GM19239 (cell line): ENCODE measurements at regions not wholly inside any gene's neighbourhood (a gene's known extent, or its start where the extent isn't known, plus 50 kb on each side); places are given as distances from the start of the nearest gene placed in this dataset.

Experiments used
- DNase-seq: peaks from one replicate; pipeline ENCODE4 v3.0.0; 2011; ENCODE audit warnings: low spot score; ENCODE audit not compliant: insufficient read length
- FAIRE-seq: peaks from 2 replicates; lab custom pipeline; 2011; peaks lifted over from hg19 to GRCh38; lab: Jason Lieb, UNC

DNA sequence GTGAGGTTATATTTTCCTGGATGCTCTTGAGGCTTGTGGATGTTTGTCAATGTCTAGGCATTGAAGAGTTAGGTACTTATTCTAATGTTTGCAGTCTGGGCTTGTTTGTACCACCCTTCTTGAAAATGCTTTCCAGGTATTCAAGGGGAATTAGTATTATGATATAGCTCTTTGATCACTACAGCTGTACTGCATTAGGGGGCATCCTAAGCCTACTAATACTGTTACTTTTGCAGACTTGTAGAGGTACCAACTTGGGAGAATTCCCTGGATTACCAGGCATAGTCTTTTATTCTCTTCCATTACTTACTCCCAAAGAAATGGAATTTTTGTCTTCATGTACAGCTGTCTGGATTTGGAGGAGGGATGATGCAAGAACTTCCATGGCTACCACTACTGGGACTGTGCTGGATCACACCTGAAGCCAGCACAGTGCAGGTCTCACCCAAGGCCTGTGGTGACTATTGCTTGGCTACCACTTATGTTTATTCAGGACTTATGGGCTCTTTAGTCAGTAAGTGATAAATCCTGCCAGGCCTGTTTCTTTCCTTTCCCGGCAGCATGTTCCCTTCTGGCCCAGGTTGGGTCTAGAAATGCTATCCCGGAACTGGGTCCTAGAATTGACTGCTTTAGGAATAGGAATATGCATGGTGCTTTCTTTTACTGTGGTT, 402.9 kb downstream of the IL20RB start:
- no peak for DNase-seq
- no peak for FAIRE-seq

DNA sequence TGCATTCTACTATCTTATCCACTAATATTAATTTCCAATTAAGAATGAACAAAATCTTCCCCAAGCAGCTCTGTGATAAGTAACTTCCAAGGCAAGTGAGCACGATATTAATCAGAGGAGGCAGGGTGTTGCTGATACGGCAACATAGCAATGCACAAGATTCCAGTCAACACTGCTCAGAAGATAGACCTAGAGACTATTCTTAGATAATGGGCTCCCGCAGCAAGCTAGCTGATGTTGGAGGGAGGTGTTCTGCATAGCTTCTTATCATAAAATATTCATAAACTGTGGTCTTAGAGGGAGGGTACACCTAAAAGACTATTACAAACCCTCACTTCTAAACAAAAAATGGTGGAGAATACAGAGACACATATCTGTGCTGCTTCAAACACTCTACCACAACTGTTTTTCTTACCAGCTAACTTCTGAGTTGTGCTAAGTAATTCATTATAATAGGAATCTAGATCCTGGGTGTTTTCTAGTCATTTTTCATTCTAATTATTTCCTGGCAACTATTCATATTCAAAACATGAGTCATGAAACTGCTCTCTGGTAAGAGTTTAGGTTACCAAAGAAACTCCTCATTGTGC, 382.0 kb upstream of the SOX14 start:
- DNase-seq, result no peak
- FAIRE-seq, result no peak

DNA sequence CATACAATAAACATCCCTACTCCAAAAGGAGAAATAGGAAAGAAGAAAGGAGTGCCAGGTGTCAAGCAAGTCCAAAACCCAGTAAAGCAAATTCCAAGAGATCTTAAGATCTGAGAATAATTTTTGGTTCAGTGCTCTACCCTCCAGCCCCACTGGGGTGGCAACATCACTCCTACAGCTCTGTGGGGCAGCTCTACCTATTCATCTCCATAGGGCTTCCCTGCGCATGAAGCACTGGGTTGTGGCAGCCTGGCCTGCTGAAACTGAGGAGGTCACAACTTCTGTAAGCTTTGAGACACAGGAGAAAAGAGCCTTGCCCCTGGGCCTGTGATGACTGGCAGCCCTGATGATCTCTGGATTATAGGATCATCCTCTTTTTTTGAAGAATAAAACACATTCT, 378.2 kb upstream of the SOX14 start:
- DNase-seq (no peak), FAIRE-seq (no peak)

DNA sequence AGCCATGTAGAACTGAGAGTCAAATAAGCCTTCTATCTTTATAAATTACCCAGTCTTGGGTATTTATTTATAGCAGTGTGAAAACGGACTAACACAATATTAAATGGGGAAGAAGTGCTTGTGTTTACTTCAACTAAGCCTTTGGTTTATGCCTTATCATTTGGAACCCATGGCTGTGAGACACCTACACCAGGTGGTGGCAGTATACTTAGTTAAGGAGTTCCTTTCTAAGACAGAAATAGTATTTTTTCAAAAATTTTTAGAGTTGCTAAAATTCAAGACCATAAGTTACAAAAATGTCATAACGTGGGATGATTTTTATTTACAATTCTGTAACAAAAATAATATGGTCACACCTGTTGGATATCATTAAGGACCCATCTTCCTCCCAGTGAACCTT, 354.5 kb upstream of the SOX14 start:
- FAIRE-seq (no peak), DNase-seq (no peak)

DNA sequence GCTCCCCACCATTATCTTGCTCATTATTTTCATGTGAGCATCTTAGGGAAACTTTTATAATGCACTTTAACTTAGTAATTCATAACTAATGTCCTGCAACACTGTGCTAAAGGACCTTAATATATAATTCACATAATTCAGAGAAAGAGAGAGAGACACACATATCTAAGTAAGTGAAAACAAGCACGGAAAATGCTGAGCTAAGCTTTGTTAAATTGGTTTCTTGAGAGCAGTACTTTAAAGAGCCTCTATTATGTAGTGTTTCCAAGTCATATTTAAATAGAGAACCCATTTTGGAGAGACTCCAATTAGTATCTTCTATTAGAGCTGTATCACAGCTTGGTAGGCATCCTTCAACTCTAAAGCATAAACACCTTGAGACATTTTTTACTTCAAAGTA, 354.1 kb upstream of the SOX14 start:
- no peak for FAIRE-seq

DNA sequence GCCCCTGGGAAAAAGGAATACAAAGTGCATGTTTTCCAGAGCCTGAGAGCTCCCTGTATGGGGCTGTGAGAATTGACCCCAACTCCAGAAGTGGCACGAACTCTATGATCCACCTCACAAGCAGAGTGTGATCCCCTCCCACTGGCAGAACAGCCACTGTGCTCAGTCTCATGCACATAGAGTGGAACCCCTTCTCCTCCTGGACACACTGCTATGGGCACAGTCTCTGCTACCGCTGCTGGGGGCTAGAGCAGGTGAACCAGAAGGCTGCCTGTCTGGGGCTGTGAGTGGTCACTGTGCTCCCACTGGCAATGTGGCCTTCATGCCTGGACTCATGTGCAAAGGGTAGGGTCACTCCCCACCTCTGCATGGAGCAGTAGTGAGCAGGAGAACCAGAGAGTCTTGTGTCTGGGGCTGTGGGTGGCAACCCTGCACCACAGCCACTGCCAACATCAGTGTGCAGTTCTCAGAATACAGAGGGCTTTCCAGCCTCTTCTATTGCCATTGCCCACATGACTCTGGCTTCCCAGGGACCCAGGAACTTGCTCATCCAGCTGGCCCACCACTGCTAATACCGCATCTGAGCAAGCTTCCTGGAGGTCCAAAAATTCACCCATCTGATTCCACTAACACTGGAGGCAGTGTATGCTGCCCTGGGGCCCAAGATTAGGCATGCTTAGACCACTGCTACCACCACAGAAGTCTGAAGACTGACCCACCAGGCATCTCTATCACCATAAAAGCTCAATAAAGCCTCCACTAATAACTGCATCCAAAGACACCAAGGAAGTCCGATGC, 343.7 kb upstream of the SOX14 start:
- DNase-seq (no peak), FAIRE-seq (no peak)

More for the DNA sequence above, 354.1 kb upstream of the SOX14 start:
- DNase-seq, result no peak

DNA sequence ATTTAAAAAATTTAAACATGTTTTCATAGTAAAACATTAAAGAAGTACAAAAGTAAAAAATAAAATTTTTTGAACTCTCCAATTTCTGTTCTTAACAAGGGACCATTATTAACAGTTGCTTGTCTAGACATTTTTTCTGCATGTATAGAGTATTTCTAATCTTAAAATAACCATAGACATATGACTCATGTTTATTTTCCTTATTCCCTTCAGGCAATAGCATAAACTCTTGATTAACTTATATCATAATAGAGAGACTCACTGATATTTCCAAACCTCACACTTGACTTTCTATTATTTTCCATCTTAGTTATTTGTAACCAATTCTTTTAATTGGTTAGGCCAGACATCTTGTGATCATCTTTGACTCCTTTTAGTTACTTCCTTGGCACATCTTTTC, 325.6 kb upstream of the SOX14 start:
- FAIRE-seq, result no peak

DNA sequence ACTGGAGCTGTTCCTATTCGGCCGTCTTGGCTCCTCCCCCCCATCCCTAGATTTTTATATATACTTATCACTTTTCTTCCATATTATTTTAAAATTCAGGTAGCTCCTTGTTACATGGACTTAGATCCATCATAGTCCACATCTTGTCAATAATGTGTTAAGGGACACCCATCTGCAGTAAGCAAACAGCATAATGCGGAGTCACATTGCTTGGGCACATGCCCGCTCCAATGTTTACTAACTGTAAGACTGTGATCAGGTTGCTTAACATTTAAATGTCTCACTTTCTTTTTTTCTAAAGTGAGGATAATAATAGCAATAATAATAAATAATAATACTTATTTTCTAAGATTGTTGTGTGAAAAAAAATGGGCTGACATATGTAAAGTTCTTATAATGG, 303.2 kb upstream of the SOX14 start:
- no peak for DNase-seq
- no peak for FAIRE-seq

More for the DNA sequence above, 325.6 kb upstream of the SOX14 start:
- no peak for DNase-seq

DNA sequence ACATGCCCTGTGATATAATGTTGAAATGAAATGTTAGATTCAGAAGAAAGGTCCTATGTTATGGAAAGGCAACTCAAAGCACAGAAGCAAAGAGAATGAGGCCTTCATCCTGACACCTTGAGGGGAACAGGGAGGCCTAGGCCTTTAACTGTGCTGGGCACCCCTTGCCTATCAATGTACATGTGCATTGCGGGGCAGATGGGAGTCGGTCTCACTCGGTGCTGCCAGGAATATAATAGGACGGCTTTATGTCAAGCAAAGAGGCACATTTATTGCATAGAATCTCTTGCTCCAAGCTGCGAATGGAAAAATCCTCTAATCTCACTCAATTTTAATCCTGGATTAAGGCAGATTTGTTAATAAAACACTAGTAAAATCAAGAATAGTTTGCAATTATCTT, 301.0 kb upstream of the SOX14 start:
- DNase-seq (no peak), FAIRE-seq (no peak)

DNA sequence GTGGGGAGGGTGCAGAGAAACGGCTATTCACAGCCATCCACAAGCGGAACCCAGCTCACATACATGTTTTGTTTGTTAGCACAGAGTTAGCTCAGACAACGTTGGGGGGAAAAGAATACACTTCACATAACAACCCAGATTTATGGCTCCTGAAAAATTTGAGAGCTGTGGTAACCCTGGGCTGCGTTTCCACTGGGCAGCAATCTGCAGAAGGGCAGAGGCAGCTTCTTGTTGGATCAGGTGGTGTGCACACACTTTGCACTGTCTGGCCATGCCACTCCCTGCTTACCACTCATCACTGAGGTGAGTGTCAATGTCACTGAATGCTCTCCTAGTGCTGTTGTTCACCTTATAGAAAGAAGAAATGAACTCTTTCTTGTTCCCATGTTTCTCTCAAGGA, 299.8 kb upstream of the SOX14 start:
- DNase-seq (no peak), FAIRE-seq (no peak)

DNA sequence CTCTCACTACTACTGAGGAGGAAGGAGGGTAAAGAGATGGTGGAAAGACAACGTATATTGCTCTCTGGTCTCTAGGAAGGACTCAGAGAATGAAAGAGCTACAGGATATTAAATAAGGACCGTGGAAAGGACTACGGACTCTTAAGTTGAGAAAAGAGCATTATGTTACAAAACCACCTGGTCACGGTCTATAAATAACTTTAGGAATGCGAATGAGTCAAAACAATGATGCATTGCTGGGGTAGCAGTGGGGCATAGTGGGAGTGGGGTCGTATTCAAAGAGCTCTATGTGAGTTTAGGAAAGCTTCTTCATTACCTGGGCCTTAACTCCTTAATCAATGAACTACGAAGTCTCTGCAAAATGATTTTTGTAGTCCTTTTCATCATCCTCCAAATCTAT, 295.7 kb upstream of the SOX14 start:
- no peak for DNase-seq
- FAIRE-seq, result no peak

DNA sequence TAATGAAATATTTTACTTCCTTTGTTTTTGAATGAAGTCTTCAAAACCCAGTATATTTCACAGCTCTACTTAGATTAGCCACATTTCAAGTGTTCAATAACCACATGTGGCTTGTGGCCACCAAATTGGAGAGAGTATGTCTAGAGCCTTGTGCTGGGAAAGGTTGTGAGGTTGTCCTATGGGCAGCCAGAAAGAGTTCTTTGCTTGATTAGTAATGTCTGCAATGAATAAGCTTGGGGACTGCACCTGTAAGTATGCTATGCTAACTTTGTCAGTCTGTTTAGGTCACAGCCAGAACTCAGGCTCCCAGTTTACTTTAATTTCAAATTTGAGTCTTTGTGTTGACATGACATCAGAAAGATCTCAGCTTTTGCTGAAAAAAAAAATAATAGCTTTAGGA, 294.9 kb upstream of the SOX14 start:
- no peak for FAIRE-seq

DNA sequence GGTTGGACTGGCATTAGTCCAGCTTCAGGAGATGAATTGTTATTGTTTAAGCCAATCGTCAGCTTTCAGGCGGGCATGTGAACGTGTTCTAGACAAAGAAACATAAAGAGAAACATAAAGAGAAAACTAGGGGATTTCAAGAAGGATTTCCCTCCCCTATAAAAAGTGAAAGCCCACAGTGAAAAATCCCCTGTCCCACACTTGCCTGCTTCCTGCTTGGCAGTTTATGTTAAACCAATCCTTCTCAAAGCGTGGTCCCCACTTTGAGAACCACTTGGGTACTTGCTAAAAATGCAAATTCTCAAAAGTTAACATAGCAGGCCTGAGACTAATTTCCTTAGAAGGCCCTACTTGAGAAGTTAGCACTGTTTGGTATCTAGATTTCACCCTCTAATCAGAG, 293.0 kb upstream of the SOX14 start:
- DNase-seq, result no peak
- no peak for FAIRE-seq

More for the DNA sequence above, 294.9 kb upstream of the SOX14 start:
- DNase-seq, result no peak

DNA sequence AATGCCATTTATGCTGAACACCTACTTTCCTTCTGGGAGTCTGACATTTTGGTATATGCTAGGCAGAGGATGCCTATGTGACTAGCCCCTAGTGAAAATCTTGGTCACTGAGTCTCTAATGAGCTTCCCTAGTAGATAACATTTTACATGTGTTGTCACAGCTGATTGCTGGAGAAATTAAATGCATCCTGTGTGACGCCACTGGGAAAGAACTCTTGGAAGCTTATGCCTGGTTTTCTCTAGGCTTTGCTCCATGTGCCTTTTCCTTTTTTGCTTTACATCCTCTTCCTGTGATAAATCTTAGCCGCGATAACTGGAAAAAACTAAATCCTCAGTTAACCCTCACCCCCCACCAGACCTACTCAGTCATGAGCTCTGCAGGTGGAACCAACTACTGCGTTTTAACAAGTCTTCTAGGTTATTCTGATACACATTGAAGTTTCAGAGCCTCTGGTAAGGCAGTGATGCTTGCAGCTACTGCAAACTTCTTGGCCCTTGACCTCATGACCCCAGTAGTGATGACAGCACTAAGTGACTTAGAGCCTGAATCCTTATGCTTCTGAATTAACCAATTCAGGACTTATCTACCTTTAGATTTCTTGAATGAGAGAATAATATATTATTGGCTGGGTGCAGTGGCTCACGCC, 292.4 kb upstream of the SOX14 start:
- DNase-seq (no peak), FAIRE-seq (no peak)

DNA sequence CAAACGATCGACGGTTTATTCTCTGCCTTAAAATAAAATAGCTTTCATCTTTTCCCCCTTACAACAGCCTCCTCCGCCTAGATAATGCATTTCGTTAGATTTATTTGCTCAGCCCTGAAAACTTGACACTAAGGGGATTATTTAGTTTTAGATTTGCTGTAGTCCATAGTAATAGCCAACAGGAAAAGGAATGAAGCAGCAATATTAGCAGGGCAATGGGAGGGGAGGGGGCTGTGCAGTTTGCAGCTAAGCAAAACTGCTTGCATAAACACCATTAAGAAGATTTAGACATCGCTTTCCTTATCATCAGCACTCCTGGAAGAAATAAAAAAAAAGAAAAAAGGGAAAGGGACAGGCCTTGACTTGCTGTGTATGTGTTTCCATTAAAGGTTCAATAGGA, 286.5 kb upstream of the SOX14 start:
- FAIRE-seq (no peak), DNase-seq (no peak)

DNA sequence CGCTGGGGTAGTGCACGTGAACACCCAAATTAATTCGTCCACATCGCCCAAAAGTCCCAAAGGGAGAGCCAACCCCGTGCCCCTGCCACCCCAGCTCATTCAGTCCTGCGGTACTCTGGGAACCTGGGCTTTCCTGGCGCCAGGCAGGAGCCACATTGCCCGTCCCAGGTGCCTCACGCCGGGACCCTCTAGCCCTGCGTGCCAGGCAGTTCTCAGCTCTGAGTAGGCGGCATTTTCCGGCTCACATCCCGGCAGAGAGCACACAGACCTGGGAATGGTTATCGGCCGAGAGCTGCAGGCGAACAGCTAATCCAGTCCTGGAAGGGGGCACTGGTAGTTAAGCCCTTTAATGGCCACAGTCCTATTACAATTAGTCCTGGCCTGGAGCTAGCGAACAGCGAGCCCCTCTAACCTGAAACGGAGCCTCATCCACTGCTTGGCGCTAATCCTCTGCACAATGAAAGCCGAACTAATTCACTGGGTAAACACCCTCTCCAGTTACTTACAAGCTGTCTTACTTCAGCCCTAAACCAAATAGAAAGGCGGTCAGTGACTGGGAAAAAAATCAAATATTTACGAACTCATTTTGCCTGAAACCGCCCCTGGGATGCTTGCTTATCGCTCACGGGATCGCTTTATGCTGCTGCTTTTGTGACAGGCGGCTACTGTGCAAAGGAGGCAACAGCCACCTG, 254.6 kb upstream of the SOX14 start:
- DNase-seq (no peak), FAIRE-seq (no peak)

DNA sequence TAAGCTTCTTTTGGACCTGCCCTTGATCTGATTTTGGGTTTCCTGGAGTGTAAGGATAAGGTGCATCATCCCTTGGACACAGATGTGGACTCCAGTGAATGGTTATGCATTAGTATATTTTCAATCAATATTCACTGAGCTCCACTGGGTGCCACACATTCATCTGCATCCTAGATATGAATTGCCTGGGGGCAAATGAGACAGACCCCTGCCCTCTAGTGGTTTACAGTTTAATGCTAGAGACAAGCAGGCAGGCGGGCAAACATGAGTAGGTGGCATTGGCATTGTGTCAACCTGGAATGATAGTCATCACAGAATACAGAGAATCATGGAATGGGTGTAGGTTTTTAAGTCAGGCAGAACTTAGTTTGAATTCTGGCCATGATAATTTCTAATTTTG, 252.5 kb upstream of the SOX14 start:
- no peak for FAIRE-seq

DNA sequence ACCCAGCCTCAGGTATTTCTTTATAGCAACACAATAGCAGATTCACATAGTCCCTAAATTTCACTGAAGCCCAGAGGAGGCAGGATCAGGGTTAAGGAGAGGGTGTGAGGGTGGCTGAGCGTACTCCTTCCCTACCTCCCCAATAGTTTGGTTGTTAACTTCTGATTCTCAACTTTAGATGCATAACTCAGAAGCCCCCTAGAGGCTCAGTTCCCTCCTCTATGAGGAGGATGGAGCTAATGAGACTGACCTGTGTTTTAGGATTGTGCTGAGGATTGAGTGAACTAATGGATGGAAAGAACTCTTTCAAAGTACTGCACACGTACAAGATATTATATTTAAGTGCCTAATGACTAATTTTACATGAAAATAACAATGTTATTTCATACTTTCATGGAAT, 249.3 kb upstream of the SOX14 start:
- DNase-seq (no peak), FAIRE-seq (no peak)

More for the DNA sequence above, 252.5 kb upstream of the SOX14 start:
- DNase-seq, result no peak

DNA sequence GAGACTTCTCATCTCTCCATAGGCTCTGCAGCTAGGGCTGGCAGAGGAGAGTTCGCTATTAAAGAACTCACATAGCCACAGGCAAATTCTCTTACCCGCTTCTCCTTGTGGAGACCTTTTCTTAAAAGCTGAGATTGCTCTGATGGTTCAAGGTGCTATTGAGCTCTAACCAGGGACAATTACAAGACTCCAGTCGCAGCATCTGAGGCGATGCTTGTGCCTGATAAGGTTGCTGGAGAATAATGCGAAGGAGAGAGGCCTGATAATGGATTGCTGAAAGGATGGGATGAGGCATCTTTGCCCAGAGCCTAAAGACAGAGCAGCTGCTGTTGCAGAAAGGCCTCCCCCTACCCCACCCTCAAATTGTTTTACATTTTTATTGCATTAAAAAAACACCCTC, 244.5 kb upstream of the SOX14 start:
- FAIRE-seq (no peak), DNase-seq (no peak)

DNA sequence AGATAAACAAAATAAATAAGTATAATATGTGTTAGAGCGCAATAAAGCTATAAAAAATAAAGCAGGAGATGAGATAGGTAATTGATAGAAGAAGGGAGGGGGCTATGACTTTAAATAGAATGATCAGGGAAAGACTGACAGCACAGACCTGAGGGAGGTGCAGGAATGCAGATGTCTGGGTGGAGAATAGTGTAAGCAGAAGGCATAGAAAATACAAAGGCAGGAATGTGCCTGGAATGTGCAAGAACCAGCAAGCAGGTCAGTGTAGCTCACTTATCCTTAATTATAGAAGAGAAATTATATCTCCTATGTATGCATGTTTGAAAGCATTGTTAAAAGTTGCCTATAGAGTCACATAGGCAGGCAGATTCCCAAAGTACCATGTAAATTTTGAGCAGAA, 239.4 kb upstream of the SOX14 start:
- FAIRE-seq, result no peak
- no peak for DNase-seq
